Brain pericyte (primary cell): ENCODE measurements at regions not wholly inside any gene's neighbourhood (a gene's known extent, or its start where the extent isn't known, plus 50 kb on each side); places are given as distances from the start of the nearest gene placed in this dataset.

Source experiments
- DNase-seq: peaks from one replicate; pipeline ENCODE4 v3.0.0-alpha.2; 2012; ENCODE audit warnings: low read depth, low spot score

DNA sequence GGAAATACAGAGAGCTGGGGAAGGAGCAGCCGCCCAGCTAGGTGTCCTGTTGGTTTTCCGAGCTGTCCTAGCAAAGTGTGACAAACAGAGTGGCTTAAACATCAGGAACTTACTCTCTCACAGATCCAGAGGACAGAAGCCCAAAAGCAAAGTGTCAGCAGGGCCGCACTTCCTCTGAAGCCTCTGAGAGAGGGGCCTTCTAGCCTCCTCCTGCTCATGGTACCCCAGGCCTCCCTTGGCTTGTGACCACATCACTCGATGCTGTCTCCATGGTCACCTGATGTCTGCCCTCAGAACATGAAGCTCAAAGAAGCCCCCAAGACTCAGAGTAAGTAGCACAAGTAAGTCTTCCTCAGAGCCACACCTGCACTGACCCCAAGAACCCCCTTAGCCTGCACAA is 650.5 kb upstream of the ID2 start:
- DNase-seq, result no peak

DNA sequence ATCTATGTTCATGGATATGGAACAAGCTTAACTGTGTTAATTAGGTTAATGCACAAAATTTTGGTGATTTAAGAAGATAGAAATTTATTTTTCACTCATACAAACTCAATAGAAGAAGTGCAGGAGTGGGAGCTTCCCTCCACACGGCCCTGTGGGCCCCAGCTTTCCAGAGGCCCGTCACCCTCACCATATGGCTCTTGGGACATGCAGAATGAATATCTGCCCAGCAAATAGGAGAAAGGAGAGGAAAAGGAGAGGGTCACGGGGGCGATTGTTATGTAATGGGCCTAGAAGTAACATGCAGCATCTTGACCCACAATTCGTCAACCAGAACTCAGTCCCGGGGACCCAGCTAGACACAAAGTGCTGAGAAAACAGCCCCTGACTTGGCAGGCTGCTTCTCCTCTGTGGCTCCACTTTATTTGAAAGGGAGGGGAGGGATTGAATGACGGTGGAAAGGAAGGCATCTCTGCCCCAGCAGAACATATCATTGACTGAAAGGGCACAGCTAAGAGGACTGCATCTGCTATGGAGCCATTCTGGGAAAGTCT is 648.2 kb upstream of the ID2 start:
- DNase-seq, result no peak

DNA sequence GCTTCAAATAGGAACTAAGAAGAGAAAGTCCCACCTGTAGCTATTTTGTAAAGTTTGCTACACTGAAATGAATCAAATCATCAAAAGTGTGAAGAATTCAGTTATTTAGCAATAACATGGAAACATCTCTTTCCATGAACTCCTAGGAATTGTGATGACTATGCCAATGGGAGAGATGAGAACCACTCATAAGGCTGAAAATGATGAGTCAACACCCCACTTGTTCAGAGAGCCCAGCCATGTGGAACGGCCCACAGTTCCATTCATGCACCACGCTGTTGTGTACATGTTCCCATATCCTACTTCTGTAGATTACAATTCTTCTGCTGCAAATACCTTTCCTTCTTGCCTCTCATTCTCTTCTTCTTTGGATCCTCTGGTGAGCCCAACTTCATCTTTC is 645.5 kb upstream of the ID2 start:
- DNase-seq, result no peak

DNA sequence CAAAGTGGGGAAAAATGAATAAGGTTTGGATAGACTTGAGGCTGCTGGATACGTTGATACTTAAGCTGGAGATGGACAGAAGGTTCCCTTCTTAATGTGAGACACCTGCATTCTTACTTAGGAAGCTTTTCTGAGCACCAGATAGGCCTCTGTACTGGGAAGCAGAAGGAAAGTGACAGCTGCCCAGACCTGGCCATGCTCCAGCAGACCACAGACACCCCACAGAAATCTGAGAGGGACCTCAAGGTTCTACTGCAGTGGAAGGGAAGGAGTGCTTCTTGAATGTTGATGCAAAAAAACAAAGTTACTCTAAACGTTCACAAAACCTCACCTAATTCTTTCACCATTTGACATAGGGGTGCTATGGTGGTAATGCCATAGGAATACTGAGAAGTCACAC is 642.1 kb upstream of the ID2 start:
- DNase-seq, result no peak

DNA sequence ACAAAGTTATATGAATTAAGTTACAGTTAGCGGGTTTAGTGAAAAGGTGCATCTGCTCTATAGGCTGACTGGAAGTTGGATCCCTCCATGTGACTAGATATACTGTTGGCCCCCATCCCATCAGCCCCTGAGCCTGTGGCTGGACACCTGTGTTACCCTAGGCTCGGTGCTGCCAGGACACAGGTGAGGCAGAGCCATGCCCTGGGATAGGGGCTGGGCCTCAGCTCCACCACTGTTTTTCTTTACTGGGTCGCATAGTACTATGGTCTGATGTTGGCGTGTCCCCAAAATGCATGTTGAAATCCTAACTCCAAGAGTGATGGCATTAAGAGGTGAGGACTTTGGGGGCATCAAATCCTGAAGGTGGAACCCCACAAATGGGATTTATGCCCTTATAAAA is 638.6 kb upstream of the ID2 start:
- DNase-seq, result no peak

DNA sequence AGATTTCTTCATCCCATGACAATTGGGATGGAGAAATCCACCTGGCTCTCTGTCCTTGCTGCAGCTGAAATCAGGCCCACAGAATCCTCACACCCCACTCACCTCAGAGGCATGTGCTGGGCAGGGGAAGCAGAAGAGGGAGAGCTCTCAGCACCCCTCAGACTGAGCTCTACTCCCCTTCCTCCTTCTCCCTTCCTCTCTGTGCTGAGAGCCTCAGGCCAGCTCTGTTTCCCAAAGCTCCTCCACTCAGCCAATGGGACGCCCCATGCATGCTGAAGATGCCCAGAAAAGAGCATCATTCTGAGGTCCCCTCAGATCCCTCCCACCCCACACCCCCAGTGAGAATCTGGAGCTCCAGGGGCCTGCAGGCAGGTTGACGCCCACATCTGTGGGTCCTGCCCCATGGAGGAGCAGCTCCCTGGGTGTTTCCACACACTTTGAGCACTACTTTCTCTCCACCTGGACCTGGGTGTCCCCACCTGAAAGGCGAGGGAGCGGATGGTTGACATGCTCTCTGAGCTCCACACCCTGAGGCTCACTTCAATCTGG is 637.7 kb upstream of the ID2 start:
- no peak for DNase-seq

DNA sequence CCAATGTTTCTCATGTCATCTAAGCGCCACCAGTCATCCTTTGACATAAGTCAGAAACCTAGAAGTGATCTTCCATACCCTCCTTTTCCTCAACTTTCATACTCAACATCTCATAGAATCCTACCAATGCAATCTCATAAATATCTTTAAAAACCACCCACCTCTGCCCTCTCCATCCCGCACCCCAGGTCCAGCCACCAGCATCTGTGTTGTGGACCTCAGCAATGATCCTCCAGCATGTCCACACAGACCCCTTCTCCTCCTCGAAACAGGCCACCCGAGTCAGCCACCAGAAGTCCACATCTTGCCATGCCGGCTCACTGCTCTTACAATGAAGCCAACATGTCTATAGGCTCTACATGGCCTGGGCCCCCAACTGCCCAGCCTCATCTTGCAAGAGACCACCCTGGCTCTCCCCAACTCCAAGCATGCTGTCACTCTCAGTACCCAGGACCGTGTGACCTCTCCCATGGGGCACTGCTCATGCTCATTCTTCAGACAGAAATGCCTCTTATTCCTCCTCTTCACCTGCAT is 636.7 kb upstream of the ID2 start:
- DNase-seq, result no peak

DNA sequence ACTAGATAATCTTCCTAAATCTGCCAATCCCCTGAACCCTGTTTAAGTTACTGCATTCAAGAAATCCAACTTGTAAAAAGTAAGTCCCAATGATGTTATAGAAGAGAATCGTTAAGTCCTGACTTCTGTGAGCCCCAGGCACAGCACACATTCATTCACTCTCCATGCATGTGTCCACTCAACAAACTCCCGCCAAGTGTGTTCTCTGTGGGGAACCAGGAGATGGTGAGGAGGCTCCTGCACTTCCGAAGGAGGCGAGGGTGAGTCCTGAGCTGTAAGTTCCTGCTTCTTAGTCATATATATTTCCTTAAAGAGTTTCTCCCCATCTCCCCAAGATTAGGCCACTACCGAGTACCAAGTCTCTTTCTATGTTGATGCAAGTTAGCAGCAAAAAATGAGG is 635.0 kb upstream of the ID2 start:
- no peak for DNase-seq

DNA sequence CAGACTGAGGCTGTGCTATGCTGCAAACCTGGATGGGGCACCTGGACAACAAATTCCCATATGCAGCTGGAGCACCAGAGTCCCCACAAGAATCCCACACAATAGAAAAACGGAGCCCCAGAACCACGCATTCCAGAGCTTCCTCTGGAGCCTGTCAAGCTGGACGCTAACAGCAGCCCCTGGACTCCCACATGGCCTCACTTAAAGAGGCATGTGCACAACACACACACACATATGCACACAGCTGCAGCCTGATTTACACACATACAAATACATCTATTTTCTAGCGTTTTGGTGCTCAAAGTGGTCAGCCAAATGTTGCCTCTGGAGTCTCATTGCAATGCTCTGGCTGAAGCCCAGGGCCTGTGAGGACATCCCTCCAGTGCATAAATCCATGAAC is 632.7 kb upstream of the ID2 start:
- DNase-seq, result no peak

DNA sequence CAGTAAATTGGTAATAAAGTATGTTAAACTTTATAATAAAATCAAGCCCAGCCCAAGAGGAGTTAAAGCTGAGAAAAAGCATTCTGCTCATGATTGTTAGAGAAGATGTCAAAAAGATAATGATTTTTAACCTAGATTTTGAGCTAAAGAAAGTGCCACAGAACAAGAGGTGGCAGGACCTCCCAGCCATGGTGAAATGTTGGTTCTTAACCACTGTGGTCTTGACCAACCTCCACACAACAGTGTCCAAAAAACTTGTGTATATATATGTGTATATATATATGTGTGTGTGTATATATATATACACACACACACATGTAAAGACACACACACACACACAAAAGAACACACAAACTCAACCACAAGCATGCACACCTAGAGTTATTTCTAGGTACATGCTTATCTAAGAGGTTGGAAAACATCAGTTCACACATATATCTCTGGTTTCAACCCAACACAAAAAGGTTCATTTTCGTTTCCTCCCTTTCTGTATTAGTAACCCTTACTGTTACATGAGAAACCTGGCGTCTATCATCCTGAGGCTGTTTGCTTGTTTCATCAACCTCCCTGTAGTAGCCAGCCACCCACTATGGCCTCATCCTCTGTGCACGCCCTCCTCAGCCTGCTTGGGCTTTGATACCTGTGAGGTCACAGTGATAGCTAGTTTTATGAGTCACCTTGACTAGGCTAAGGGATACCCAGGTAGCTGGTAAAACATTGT is 631.8 kb upstream of the ID2 start:
- no peak for DNase-seq

DNA sequence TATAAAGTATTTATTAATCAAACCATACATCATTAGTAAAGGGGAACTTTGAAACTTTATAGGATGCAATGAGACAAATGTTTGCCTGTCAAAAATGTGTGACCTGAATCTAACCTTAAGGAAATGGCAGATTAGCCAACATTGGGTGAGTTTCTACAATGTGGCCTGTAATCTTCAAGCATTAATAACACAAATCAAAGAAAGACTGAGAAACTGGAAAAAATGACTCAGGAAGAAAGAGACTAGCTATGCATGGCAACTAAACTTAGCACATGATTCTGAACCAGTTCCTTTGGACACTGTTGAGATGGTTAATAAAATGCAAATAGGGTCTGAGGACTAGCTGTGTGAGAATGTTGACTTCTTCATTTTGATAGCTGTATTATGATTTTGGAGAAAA is 628.6 kb upstream of the ID2 start:
- no peak for DNase-seq

DNA sequence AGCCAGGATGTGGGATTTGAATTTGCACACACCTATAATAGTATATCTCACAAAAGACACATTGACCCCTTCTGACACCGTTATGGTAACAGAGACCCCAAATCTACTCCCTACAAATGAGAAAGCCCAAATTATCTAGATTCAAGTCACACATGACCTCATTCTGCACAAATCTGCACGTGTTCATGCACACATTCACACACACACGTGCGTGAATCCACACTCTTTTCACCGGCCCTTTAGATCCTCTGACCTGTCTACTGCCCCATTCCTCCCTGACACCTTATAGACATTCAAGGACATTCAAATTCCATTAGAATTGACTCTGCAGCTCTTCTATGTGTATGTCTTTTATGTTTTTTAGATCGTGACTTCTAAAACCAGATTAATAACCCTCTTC is 627.8 kb upstream of the ID2 start:
- DNase-seq, result no peak

DNA sequence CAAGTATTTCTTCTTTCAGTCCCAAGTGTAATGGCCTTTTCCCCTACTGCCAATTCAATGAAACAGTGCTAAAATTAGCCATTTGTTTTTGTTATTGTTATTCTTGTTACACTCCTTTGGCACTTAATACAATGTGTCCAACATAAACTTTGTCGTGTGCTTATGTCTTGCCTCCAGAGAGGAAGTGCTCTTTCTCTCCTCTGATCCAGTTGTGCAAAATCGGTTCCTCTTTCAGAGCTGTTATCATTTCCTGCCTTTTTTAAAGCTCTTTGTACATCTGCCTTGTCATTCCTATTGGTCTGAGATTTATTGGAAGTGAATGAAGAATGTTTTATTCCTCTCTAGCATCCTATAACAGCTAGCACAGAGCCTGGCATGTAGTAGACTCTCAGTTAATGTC is 623.2 kb upstream of the ID2 start:
- no peak for DNase-seq

DNA sequence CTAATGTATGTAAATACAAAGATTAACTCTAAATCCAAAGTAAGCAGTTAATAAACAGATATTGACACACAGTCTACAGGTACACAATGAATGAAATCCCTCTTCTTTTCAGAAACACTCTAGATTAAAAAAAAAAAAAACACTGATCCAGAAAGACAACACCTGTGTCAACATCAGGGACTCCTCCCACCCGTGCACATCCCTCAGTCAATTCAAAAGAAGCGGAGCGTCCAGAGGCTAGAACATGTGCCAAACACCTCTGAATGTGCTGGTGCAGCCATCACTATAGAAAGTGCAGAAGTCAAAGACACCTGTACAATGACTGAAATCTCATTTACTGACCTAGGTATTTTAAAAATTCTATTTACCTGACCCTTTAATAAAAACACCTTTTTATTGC is 622.6 kb upstream of the ID2 start:
- DNase-seq, result no peak

DNA sequence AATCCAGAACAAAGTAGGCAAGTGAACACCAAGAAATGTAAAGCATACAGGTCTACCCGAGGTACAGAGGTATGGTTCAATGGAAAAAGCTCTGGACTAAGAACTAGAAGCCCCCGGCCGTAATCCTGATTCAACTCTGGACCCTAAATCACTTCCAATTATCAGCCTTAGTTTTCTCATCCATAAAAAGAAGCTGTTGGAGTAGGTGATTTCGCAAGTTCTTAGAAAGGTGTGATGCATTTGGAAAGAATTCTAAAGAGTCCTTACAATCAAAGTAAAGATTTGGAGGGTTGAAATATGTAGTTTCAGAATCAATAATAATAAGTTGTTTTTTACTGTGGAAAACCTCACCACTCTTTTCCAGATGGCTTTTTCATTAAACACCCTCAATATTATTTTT is 622.1 kb upstream of the ID2 start:
- DNase-seq, result no peak

DNA sequence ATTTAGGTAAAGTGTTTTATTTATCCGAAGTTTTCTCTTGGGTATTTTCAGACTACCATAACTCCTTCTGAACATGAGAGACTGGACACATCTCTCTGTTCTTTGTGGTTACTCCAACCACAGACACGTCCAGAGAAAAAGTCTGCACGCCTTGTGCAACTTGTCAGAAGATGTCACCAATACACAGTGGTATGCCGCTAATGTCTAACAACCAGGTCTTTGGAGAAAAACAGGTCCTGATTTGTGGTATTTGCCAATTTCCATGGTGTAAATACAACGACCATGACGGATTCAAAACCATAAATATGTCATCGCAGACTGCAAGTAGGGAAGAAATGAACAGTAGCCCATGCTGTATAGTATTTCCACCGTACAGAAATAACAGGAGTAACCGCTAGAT is 620.6 kb upstream of the ID2 start:
- no peak for DNase-seq

DNA sequence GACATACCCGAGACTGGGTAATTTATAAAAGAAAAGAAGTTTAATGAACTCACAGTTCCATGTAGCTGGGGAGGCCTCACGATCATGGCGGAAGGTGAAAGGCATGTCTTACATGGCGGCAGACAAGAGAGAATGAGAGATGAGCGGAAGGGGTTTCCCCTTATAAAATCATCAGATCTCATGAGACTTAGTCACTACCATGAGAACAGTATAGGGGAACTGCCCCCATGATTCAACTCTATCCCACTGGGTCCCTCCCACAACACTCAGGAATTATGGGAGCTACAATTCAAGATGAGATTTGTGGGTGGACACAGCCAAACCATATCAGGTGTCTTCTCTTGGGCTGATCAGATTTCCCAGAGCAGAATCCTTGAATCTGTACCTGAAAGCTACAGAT is 617.3 kb upstream of the ID2 start:
- DNase-seq, result no peak

DNA sequence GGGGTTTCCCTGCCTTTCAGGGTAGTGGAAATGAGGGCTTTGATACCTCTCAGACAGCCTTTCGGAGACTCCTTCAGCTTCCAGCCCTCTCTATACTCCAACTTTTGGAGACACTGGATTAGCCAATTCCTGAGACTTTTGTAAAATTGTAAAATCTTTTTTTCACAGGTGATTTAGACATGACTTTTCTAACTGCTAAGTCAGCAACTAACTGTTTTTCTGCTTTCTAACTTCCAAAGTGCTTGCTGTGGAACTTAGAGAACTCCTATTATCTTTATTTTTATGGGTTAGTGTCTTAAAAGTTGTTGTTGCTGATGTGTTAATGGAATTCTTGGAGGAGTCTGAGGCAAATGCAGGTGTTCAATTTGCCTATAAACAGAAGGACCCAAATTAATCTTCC is 616.7 kb upstream of the ID2 start:
- no peak for DNase-seq

DNA sequence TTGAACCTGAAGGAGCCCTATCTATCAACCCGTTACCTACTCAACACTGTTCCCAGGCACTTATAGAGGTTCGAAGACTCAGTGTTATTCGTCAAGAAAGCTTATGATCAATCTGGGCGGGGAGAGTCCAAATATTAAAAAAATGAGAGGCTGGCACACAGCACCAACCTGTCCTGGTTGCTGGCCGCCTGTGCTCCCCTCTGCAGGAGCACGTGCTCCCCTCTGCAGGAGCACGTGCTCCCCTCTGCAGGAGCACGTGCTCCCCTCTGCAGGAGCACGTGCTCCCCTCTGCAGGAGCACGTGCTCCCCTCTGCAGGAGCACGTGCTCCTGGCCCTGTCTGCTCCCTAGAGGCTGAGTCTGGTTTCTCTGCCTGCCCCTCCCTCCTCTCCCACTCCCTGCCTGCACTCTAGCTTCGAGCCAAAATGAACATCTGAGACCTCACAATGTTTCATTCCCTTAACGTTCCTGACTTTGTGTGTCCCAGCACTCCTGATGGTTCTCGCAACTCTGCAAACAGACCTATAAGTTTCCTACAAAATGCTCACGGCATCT is 614.0 kb upstream of the ID2 start:
- DNase-seq, result no peak

DNA sequence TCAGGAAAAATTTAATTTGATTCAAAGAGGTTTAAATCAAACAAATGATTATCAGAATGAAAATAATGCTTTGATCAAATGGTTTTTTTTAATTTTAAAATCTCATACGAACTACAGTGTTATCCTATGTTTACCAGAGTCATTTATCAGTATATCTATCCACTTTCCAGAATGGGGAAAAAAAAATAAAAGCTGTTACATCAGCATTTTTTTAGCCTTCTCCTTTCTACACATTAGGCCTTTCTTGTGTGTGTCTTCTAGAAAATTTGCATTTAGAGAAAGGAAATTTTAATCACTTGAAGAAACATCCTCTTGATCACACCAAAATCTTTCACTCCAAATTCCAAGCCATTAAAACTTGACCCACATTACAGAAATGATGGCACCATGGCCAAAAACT is 608.9 kb upstream of the ID2 start:
- no peak for DNase-seq

DNA sequence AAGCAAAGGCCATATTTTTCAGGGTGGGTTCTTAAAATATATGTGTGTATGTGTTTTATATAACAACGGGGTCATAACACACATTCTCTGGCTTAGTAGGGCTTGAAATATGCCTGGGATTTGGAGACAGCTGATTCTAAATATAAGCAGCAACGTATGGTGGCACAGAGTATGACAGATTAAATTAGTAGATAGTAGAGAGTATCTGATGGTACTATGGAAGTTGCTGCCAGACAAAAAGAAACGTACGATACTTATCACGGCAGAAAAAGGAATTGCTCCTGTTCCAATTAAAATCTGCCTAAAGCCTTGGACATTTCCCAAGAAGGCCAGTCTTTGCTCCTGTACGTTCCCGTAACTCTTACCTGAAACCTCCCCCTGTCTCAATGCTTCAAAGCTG is 607.9 kb upstream of the ID2 start:
- DNase-seq, result no peak

DNA sequence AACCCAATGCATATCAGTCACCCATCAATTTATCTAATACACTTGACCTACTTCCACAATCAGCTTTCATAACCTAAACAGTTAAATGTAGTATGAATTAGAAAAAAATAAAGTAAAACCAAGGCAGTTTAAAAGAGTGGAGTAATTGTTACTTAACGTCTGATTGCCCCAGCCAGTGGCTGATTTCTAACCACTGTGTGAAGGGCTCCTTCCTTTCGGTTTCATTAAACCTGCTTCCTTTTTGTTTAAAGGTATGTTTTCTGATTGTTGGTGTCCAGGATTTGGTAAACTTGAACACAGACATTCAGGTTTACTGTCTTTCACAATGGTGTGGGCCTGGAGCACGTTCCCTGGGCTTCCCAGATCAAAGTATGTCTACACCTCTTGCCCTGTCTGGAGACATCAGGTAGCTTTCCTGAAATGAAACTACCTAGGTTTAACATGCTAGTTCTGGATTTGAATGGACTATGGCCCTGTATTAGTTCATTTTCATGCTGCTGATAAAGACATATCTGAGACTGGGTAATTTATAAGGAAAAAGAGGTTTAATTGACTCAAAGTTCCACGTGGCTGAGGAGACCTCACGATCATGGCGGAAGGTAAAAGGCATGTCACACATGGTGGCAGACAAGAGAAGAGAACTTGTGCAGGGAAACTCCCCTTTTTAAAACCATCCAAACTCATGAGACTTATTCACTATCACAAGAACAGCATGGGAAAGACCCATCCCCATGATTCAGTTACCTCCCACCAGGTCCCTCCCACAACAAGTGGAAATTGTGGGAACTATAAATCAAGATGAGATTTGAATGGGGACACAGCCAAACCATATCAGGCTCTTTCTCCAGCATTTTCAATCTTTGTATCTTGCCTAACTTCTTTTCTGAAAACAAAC is 605.2 kb upstream of the ID2 start:
- no peak for DNase-seq
